Hepatocyte (in vitro differentiated cells): ENCODE measurements at regions not wholly inside any gene's neighbourhood (a gene's known extent, or its start where the extent isn't known, plus 50 kb on each side); places are given as distances from the start of the nearest gene placed in this dataset.

Experiments used
- DNase-seq: peaks from one replicate; pipeline ENCODE4 v3.0.0-alpha.2; 2016; ENCODE audit warnings: low spot score
- H2AFZ ChIP-seq: fragments of 200-600 bp; sonication (generic); 2 replicates; pipeline ENCODE4 v1.6.0; 2016; ENCODE audit warnings: antibody characterized with exemption, mild to moderate bottlenecking
- H3K27ac ChIP-seq: fragments of 200-600 bp; sonication (generic); 2 replicates; pipeline ENCODE4 v1.5.1; 2016; ENCODE audit warnings: mild to moderate bottlenecking
- H3K27me3 ChIP-seq: fragments of 200-600 bp; sonication (generic); 2 replicates; pipeline ENCODE4 v1.6.1; 2016
- H3K36me3 ChIP-seq: fragments of 200-600 bp; sonication (generic); replicated peaks from 2 replicates; pipeline ENCODE4 v1.5.1; 2016; ENCODE audit warnings: low read depth; ENCODE audit not compliant: insufficient read depth
- H3K4me1 ChIP-seq: fragments of 200-600 bp; sonication (generic); 2 replicates; pipeline ENCODE4 v1.5.1; 2016; ENCODE audit warnings: mild to moderate bottlenecking, moderate library complexity; ENCODE audit not compliant: insufficient read depth
- H3K4me2 ChIP-seq: fragments of 200-600 bp; sonication (generic); 2 replicates; pipeline ENCODE4 v1.6.0; 2016
- H3K4me3 ChIP-seq: fragments of 200-600 bp; sonication (generic); 2 replicates; pipeline ENCODE4 v1.5.1; 2016; ENCODE audit warnings: mild to moderate bottlenecking
- H3K79me2 ChIP-seq: fragments of 200-600 bp; sonication (generic); 2 replicates; pipeline ENCODE4 v1.6.0; 2017; ENCODE audit warnings: mild to moderate bottlenecking
- H3K9me2 ChIP-seq: fragments of 200-600 bp; sonication (generic); replicated peaks from 2 replicates; pipeline ENCODE4 v1.6.0; 2017; ENCODE audit warnings: mild to moderate bottlenecking; ENCODE audit not compliant: insufficient read depth
- H3K9me3 ChIP-seq: fragments of 200-600 bp; sonication (generic); 2 replicates; pipeline ENCODE4 v1.5.1; 2016; ENCODE audit warnings: low read depth, mild to moderate bottlenecking
- H4K20me1 ChIP-seq: fragments of 200-600 bp; sonication (generic); 2 replicates; pipeline ENCODE4 v1.6.0; 2016; ENCODE audit warnings: mild to moderate bottlenecking; ENCODE audit not compliant: insufficient read depth, poor library complexity, severe bottlenecking
- CTCF ChIP-seq: fragments of 200-600 bp; sonication (generic); IDR thresholded peaks from 2 replicates; pipeline ENCODE4 v1.5.1; 2016; ENCODE audit warnings: antibody characterized with exemption, mild to moderate bottlenecking; ENCODE audit not compliant: poor library complexity
- EZH2 ChIP-seq: fragments of 200-600 bp; sonication (generic); IDR thresholded peaks from 2 replicates; pipeline ENCODE4 v1.6.1; 2016; ENCODE audit warnings: antibody characterized with exemption, mild to moderate bottlenecking, borderline replicate concordance
- EZH2phosphoT487 ChIP-seq: fragments of 200-600 bp; sonication (generic); IDR thresholded peaks from one replicate; pipeline ENCODE4 v1.6.1; 2018; ENCODE audit warnings: antibody characterized with exemption, mild to moderate bottlenecking, low read depth, moderate library complexity; ENCODE audit not compliant: unreplicated experiment, severe bottlenecking
- WGBS: methylation state at CpG from one replicate; pipeline ENCODE4 v1.1.6; 2016; ENCODE audit warnings: low lambda C conversion rate; ENCODE audit errors: missing lambda C conversion rate; 5-methylcytosine and 5-hydroxymethylcytosine counted together

- no peak overlapping the region for H3K27ac ChIP-seq
- H3K4me2 ChIP-seq = no peak overlapping the region
- no peak for DNase-seq
- no peaks in the 10 kb centered on the region for H3K4me1 ChIP-seq
- no peak overlapping the region for H2AFZ ChIP-seq
- TF ChIP-seq EZH2 (no peak), EZH2phosphoT487 (no peak), CTCF (no peak)
- H3K4me3 ChIP-seq = no peak overlapping the region
- no peaks in the 10 kb centered on the region for H3K36me3 ChIP-seq
- no peaks in the 10 kb centered on the region for H4K20me1 ChIP-seq
- no peaks in the 10 kb centered on the region for H3K27me3 ChIP-seq
- no peaks in the 10 kb centered on the region for H3K9me2 ChIP-seq
- no peaks in the 10 kb centered on the region for H3K9me3 ChIP-seq
- no peaks in the 10 kb centered on the region for H3K79me2 ChIP-seq
- 84% methylated on average over 5 of the region's 5 CpGs for WGBS
Measured at GRCh38 chr7:53917637-53918036, 624.5 kb upstream of the VSTM2A start.

- H2AFZ ChIP-seq = no peak overlapping the region
- TF ChIP-seq EZH2phosphoT487 (no peak), EZH2 (no peak), CTCF (no peak)
- no peak overlapping the region for H3K4me2 ChIP-seq
Measured at GRCh38 chr7:53920011-53920410, 622.2 kb upstream of the VSTM2A start.

GRCh38 chr7:53940483-53940882 lies 601.7 kb upstream of the VSTM2A start:
- Histone ChIP-seq H3K36me3 (no peaks in the 10 kb centered on the region), H2AFZ (no peak overlapping the region), H4K20me1 (no peaks in the 10 kb centered on the region), H3K4me2 (no peak overlapping the region), H3K4me3 (no peak overlapping the region), H3K27me3 (no peaks in the 10 kb centered on the region), H3K4me1 (no peaks in the 10 kb centered on the region), H3K9me3 (no peaks in the 10 kb centered on the region), H3K79me2 (no peaks in the 10 kb centered on the region), H3K9me2 (no peaks in the 10 kb centered on the region), H3K27ac (no peak overlapping the region)
- no peak for DNase-seq
- 94% methylated on average over 3 of the region's 3 CpGs for WGBS
- TF ChIP-seq CTCF = no peak
- no peak for TF ChIP-seq EZH2phosphoT487
- TF ChIP-seq EZH2 = no peak

More at GRCh38 chr7:53920011-53920410, 622.2 kb upstream of the VSTM2A start:
- no peak overlapping the region for H3K27ac ChIP-seq
- no peak overlapping the region for H3K4me3 ChIP-seq
- H4K20me1 ChIP-seq = no peaks in the 10 kb centered on the region
- no peaks in the 10 kb centered on the region for H3K9me3 ChIP-seq
- 89% methylated on average over 5 of the region's 5 CpGs for WGBS
- DNase-seq = no peak
- H3K27me3 ChIP-seq = no peaks in the 10 kb centered on the region
- H3K36me3 ChIP-seq = no peaks in the 10 kb centered on the region
- H3K79me2 ChIP-seq = no peaks in the 10 kb centered on the region
- no peaks in the 10 kb centered on the region for H3K4me1 ChIP-seq
- H3K9me2 ChIP-seq = no peaks in the 10 kb centered on the region

GRCh38 chr7:53947732-53948131 lies 594.4 kb upstream of the VSTM2A start:
- Histone ChIP-seq H3K4me3 (no peak overlapping the region), H3K9me3 (no peaks in the 10 kb centered on the region), H3K79me2 (no peaks in the 10 kb centered on the region), H3K9me2 (no peaks in the 10 kb centered on the region), H4K20me1 (no peaks in the 10 kb centered on the region), H3K27me3 (no peaks in the 10 kb centered on the region), H3K4me2 (no peak overlapping the region), H3K27ac (no peak overlapping the region), H3K4me1 (no peaks in the 10 kb centered on the region), H2AFZ (no peak overlapping the region), H3K36me3 (no peaks in the 10 kb centered on the region)
- DNase-seq = no peak
- 80% methylated on average over 6 of the region's 6 CpGs for WGBS
- no peak for TF ChIP-seq CTCF
- no peak for TF ChIP-seq EZH2phosphoT487
- TF ChIP-seq EZH2 = no peak
